ENCODE measurements at regions not wholly inside any gene's neighbourhood (a gene's known extent, or its start where the extent isn't known, plus 50 kb on each side); places are given as distances from the start of the nearest gene placed in this dataset.
"Not testable (repeated sequence)": the region's sequence is repeated elsewhere in the genome, so short reads cannot be mapped to it uniquely, and the experiment has no call there.

DNA sequence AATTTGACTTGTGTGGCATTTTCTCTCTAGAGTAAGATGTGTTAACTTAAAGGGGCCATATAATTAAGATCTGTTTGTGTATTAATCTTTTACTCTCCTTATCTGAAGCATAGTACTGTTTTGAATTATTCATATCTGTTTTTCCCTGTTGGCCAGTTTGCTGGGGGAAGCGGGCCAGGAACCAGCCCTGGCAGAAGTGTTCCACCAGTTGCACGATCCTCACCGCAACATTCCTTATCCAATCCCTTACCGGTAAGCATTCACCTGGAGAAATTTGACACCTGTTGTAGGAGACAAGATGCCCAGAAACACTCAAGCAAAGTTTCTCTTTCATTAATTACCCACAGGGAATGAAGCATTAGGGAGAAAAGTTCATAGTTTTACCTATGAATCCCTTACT, 92.2 kb upstream of the GARIN1A start:
- TF ChIP-seq, protein P1, sequence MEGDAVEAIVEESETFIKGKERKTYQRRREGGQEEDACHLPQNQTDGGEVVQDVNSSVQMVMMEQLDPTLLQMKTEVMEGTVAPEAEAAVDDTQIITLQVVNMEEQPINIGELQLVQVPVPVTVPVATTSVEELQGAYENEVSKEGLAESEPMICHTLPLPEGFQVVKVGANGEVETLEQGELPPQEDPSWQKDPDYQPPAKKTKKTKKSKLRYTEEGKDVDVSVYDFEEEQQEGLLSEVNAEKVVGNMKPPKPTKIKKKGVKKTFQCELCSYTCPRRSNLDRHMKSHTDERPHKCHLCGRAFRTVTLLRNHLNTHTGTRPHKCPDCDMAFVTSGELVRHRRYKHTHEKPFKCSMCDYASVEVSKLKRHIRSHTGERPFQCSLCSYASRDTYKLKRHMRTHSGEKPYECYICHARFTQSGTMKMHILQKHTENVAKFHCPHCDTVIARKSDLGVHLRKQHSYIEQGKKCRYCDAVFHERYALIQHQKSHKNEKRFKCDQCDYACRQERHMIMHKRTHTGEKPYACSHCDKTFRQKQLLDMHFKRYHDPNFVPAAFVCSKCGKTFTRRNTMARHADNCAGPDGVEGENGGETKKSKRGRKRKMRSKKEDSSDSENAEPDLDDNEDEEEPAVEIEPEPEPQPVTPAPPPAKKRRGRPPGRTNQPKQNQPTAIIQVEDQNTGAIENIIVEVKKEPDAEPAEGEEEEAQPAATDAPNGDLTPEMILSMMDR (conservative IDR thresholded peaks at IDR 0.05; ENCODE audit: low read depth, low read length), result not testable (repeated sequence)
- not testable (repeated sequence) for TF ChIP-seq EZH2 (IDR thresholded peaks at IDR 0.05; ENCODE audit: low read length, unreplicated experiment)
